CD14-positive monocyte (primary cell): ENCODE measurements at regions not wholly inside any gene's neighbourhood (a gene's known extent, or its start where the extent isn't known, plus 50 kb on each side); places are given as distances from the start of the nearest gene placed in this dataset.

ENCODE experiments used
- DNase-seq, 3 donors: peaks; one replicate each; pipeline ENCODE4 v3.0.0-alpha.2; 2011 to 2022
- H2AFZ ChIP-seq: 2 replicates; pipeline ENCODE4 v1.6.0; 2012; ENCODE audit warnings: mild to moderate bottlenecking, low read depth, low read length, inconsistent platforms; ENCODE audit not compliant: insufficient read depth, poor library complexity, severe bottlenecking
- H3K27ac ChIP-seq, 2 donors: 1 replicate in 1 of 2; 2 replicates in 1 of 2; pipeline ENCODE4 v1.5.1; 2012 to 2013; ENCODE audit warnings: low read length in 2 of 2, control low read depth in 1 of 2, inconsistent platforms in 1 of 2, low read depth in 1 of 2, mild to moderate bottlenecking in 1 of 2
- H3K27me3 ChIP-seq, 2 donors: one replicate each; pipeline versions ENCODE4 v1.6.0 to v1.6.1; 2011 to 2013; ENCODE audit warnings: low read length in 2 of 2; ENCODE audit not compliant: control insufficient read depth in 2 of 2, insufficient read depth in 2 of 2
- H3K36me3 ChIP-seq, 2 donors: replicated peaks in 1 of 2; 1 replicate in 1 of 2; 2 replicates in 1 of 2; pipeline versions ENCODE4 v1.5.1 to v1.6.1; 2012 to 2013; ENCODE audit warnings: low read length in 2 of 2, control low read depth in 1 of 2, inconsistent platforms in 1 of 2, mild to moderate bottlenecking in 1 of 2; ENCODE audit not compliant: insufficient read depth in 2 of 2, control insufficient read depth in 1 of 2
- H3K4me1 ChIP-seq, 2 donors: 1 replicate in 1 of 2; 2 replicates in 1 of 2; pipeline versions ENCODE4 v1.5.1 to v1.6.1; 2012 to 2013; ENCODE audit warnings: low read length in 2 of 2, control low read depth in 1 of 2, inconsistent platforms in 1 of 2, mild to moderate bottlenecking in 1 of 2, moderate library complexity in 1 of 2; ENCODE audit not compliant: insufficient read depth in 2 of 2, control insufficient read depth in 1 of 2
- H3K4me2 ChIP-seq: replicated peaks from 2 replicates; pipeline ENCODE3; 2012; ENCODE audit warnings: low read length, moderate library complexity, mild to moderate bottlenecking; ENCODE audit not compliant: poor library complexity, severe bottlenecking; ENCODE audit errors: extremely low read depth
- H3K4me3 ChIP-seq, 3 experiments: fragments of 200-600 bp in 1 of 3; sonication (generic) in 1 of 3; replicated peaks in 1 of 3; 1 replicate in 2 of 3; 2 replicates in 1 of 3; pipeline ENCODE4 v1.5.1; 2011 to 2013; ENCODE audit warnings: low read length in 3 of 3, mild to moderate bottlenecking in 3 of 3, control low read depth in 2 of 3, low read depth in 2 of 3, inconsistent platforms in 1 of 3, moderate library complexity in 1 of 3
- H3K79me2 ChIP-seq: 2 replicates; pipeline ENCODE4 v1.6.0; 2012; ENCODE audit warnings: mild to moderate bottlenecking, control low read depth, inconsistent platforms, low read length, moderate library complexity; ENCODE audit not compliant: insufficient read depth
- H3K9ac ChIP-seq: 2 replicates; pipeline ENCODE4 v1.6.0; 2017; ENCODE audit warnings: low read length, mild to moderate bottlenecking; ENCODE audit not compliant: insufficient read depth, poor library complexity, severe bottlenecking
- H3K9me3 ChIP-seq, 2 donors: replicated peaks in 1 of 2; 1 replicate in 1 of 2; 2 replicates in 1 of 2; pipeline versions ENCODE4 v1.5.1 to v1.6.1; 2012 to 2013; ENCODE audit warnings: low read length in 2 of 2, control low read depth in 1 of 2; ENCODE audit not compliant: control insufficient read depth in 1 of 2, insufficient read depth in 1 of 2
- H4K20me1 ChIP-seq: 2 replicates; pipeline ENCODE4 v1.6.0; 2012; ENCODE audit warnings: mild to moderate bottlenecking, low read length, control low read depth, moderate library complexity; ENCODE audit not compliant: insufficient read depth
- H3K27ac Mint-ChIP-seq, 7 donors: one replicate each; pipeline ENCODE4 v1.8.0; 2020; ENCODE audit warnings: mild to moderate bottlenecking in 7 of 7, mixed read lengths in 7 of 7, moderate library complexity in 6 of 7, inconsistent platforms in 2 of 7
- H3K27me3 Mint-ChIP-seq, 3 donors: one replicate each; pipeline ENCODE4 v1.8.0; 2021 to 2022; ENCODE audit warnings: low read depth in 3 of 3, mild to moderate bottlenecking in 3 of 3, mixed read lengths in 3 of 3, moderate library complexity in 3 of 3, inconsistent platforms in 1 of 3
- H3K36me3 Mint-ChIP-seq, 2 donors: one replicate each; pipeline ENCODE4 v1.8.0; 2020; ENCODE audit warnings: mixed read lengths in 2 of 2, inconsistent platforms in 1 of 2, mild to moderate bottlenecking in 1 of 2
- H3K4me1 Mint-ChIP-seq: one replicate; pipeline ENCODE4 v1.8.0; 2020; ENCODE audit warnings: mild to moderate bottlenecking, mixed read lengths
- H3K4me3 Mint-ChIP-seq, 2 donors: one replicate each; pipeline ENCODE4 v1.8.0; 2020; ENCODE audit warnings: mild to moderate bottlenecking in 2 of 2, mixed read lengths in 2 of 2, moderate library complexity in 1 of 2
- H3K9me3 Mint-ChIP-seq, 7 donors: one replicate each; pipeline ENCODE4 v1.8.0; 2020 to 2022; ENCODE audit warnings: mixed read lengths in 7 of 7, mild to moderate bottlenecking in 6 of 7, moderate library complexity in 6 of 7, inconsistent platforms in 2 of 7
- CTCF ChIP-seq: fragments of 200-600 bp; IDR thresholded peaks from one replicate; pipeline ENCODE4 v1.8.0; 2022; ENCODE audit warnings: antibody characterized with exemption, mild to moderate bottlenecking
- WGBS: methylation state at CpG from one replicate; pipeline ENCODE4 v1.1.5; 2013; ENCODE audit warnings: missing lambda C conversion rate; ENCODE audit not compliant: insufficient coverage; 5-methylcytosine and 5-hydroxymethylcytosine counted together
- intact Hi-C, 2 donors: fragments of 100-400 bp; cut with micrococcal nuclease; formaldehyde crosslinking; loops; one replicate each; pipeline versions ENCODE4 v1.15.0 to v1.15.1; 2023

DNA sequence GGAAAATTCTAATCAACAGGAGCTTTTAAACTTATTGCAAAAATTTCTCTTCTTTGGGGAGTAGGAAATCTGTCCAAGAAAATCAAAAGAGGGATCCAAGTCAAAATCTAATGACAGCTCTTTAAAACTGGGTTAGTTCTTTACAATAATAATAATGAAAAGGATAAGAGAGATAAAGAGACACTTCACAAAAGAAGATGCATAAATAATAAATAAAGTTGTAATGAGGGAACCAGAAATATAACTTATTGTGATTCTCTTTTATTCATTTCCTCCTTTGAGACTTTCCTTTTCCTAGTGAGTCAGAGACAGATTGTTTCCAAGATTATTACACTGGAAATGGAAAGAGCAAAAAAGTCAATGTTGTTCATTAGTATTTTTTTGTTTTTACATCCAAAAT, 1029.3 kb downstream of the PCDH17 start:
- Histone ChIP-seq H3K79me2 (no peaks in the 10 kb centered on the region), H2AFZ (no peak overlapping the region), H3K27me3 (peaks cover 0 to 8% of the 10 kb centered on the region in 2 donors), H4K20me1 (no peaks in the 10 kb centered on the region), H3K4me2 (no peak overlapping the region), H3K9me3 (no peaks in the 10 kb centered on the region), H3K27ac (no peak overlapping the region), H3K9ac (no peak overlapping the region), H3K4me1 (peaks cover 3 to 8% of the 10 kb centered on the region in 2 donors), H3K36me3 (no peaks in the 10 kb centered on the region), H3K4me3 (no peak overlapping the region)
- no peak for DNase-seq
- Mint-ChIP-seq H3K9me3 (peaks cover 0 to 12% (median 4%) of the 10 kb centered on the region in 7 donors), H3K36me3 (no peaks in the 10 kb centered on the region), H3K27ac (no peak overlapping the region), H3K4me1 (peaks cover 8% of the 10 kb centered on the region), H3K27me3 (peaks cover 0 to 2% (median 1%) of the 10 kb centered on the region in 3 donors), H3K4me3 (no peak overlapping the region)
- no peak for TF ChIP-seq CTCF
- intact Hi-C loops = no loop called here

GRCh38 chr13:58666331-58666730, 1034.8 kb downstream of the PCDH17 start:
- no CpG with 5 or more reads among the region's 1 CpG for WGBS
- H3K9ac ChIP-seq = no peak overlapping the region
- no peaks in the 10 kb centered on the region for H3K79me2 ChIP-seq
- H3K36me3 ChIP-seq = no peaks in the 10 kb centered on the region
- H3K27ac ChIP-seq = no peak overlapping the region
- Mint-ChIP-seq H3K27ac (no peak overlapping the region), H3K4me1 (no peaks in the 10 kb centered on the region), H3K9me3 (peaks cover 0 to 8% (median 5%) of the 10 kb centered on the region in 7 donors), H3K4me3 (no peak overlapping the region), H3K27me3 (peaks cover 0 to 6% (median 2%) of the 10 kb centered on the region in 3 donors), H3K36me3 (no peaks in the 10 kb centered on the region)
- H3K4me3 ChIP-seq = no peak overlapping the region
- no peak overlapping the region for H2AFZ ChIP-seq
- H3K27me3 ChIP-seq = peaks cover 0 to 10% of the 10 kb centered on the region in 2 donors
- H3K4me1 ChIP-seq = no peaks in the 10 kb centered on the region
- intact Hi-C loops = no loop called here
- no peak overlapping the region for H3K4me2 ChIP-seq
- no peaks in the 10 kb centered on the region for H3K9me3 ChIP-seq
- no peak for DNase-seq
- TF ChIP-seq CTCF = no peak
- H4K20me1 ChIP-seq = no peaks in the 10 kb centered on the region
